HG02970 (cell line): ENCODE measurements at regions not wholly inside any gene's neighbourhood (a gene's known extent, or its start where the extent isn't known, plus 50 kb on each side); places are given as distances from the start of the nearest gene placed in this dataset.

ENCODE experiments used
- ATAC-seq: cut with Tn5 transposase; IDR thresholded peaks from one replicate; pipeline ENCODE4 v1.9.1; 2021; ENCODE audit warnings: mild to moderate bottlenecking, moderate library complexity, moderate number of reproducible peaks; ENCODE audit not compliant: unreplicated experiment, low FRiP score

DNA sequence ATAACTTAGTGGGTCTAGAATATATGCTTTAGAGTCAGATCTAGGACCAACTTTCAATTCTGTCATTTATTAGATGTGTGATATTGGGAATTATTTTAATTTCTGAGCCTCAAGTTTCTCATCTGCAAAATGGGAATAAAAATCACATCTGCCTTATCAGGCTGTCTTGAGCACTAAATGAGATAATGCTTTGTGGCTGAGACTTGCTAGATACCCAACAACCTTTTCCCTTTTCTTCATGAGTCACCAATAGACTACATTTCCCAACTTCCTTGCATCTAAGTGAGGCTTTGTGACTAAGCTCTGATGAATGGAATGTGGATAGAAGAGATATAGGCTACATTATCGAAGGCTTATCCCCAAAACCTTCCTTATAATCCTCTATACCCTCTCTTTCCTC is 220.7 kb upstream of the SESN3 start:
- no peak for ATAC-seq

GRCh38 chr11:95451261-95451660 is 220.3 kb upstream of the SESN3 start:
- ATAC-seq: no peak

DNA sequence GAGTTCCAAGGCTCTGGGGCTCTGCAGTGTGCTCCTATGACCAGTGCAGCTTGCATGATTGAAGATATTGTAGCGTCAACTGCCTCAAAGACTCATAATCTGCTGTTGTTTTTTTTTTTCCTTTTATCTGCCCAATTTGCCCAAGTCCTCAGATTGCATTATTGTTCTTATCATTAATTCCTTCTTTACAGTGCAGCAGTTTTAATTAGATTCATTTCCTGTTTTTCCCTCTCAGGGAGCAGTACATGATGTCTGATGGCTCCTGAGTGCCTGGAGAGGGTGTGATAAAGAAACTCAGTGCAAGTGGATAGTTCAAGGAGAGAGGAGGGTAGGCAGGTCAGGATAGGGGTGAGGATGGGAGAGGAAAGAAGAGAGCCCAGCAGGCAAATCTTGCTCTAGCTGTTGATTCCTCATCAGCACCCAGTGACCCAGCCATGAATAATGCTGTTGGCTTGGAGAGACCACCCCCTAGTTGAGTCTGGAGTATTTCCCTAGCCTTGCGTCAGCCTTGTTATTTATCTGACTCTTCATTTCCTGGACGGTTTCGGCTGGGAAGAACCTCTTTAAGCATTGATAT is 219.6 kb upstream of the SESN3 start:
- ATAC-seq: no peak

- no peak for ATAC-seq
Observed at GRCh38 chr11:95445746-95446333, 214.8 kb upstream of the SESN3 start.

DNA sequence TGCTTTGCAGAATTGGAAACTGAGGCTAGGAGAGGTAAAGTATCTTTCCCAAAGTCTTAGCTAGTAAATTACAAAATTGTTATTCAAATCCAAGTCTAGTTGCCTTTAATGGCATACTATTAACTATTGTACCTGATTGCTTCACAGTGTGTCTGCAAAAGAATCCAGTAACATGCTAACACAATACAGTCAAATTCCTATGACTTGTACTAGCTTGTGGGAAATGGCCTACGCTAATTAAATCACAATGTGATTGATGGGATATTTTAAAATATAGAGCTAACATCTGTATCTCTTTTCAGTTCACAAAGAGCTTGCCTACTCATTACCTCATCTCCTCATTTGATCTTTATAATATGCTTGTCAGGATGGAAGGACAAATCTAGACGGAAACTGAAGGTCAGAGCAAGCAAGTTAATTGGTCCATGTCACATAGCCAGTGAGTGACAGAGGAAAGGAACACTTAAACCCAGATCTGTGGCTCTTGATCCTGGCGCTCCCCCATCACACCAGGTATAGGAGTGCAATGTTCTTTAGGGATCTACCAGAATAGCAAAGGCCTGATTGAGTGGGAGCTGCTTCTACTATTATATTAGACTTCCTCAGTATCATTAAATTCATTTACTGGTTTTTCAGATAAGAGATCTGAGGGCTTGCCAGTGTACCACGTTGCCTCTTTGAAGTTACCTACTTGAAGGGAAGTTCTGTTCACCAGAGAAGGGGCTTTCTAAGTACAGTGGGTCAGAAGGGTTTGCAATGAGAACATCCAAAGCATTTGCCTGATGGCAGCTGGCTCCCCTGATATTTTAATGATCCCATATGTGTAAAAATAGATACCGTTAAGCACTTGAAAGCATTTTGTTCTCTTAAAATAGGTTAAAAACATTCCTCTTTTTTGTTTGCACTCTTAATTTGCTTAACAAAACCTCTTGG is 213.6 kb upstream of the SESN3 start:
- no peak for ATAC-seq

DNA sequence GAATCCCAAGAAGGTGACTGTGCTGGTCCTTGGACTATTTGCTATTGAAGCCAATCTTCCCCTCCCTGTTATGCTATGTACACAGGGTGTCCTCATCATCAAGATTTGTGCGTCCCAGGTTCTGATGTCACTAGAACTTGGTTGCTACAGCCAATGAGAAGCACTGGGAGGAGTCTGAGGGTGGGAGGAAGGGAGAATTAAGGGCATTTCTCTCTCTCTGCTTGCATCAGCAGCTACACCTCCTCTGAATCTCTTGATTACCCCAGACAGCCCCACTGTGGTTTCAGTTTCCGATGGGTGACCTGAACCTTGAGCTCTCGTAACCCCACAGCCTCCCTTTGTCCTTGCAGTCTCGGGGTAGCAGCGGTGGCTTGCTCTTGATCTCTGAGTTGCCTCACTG is 212.4 kb upstream of the SESN3 start:
- ATAC-seq: peak; percentile 78

GRCh38 chr11:95442531-95443050 is 211.6 kb upstream of the SESN3 start:
- ATAC-seq: no peak

DNA sequence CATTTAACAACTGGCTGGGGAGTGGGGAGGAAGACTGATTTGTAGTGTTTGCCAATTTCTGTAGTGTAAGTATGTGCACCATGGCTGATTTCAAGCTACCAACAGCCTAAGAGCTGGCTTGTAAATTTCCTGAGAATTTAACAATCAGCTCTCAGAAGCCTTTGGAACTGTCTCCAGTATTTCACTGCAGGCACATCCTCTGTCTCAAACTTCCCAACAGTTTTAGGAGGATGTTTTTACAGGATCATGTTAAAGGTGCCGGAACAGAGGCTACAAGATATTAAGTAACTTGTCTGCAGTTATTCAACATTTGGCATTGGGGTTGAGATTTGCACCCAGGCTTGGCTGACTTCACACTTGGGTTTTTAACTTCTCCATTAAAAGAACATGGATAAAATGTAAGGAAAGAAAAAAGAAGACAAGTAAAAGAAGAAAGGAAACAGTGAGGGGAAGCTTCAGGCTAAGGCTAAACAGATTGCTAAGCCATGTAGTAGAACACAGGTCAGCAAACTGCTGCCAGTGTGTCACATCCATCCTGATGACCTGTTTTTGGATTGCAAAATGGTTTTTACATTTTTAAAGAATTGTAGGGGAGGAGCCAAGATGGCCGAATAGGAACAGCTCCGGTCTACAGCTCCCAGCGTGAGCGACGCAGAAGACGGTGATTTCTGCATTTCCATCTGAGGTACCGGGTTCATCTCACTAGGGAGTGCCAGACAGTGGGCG is 204.8 kb upstream of the SESN3 start:
- ATAC-seq: no peak

DNA sequence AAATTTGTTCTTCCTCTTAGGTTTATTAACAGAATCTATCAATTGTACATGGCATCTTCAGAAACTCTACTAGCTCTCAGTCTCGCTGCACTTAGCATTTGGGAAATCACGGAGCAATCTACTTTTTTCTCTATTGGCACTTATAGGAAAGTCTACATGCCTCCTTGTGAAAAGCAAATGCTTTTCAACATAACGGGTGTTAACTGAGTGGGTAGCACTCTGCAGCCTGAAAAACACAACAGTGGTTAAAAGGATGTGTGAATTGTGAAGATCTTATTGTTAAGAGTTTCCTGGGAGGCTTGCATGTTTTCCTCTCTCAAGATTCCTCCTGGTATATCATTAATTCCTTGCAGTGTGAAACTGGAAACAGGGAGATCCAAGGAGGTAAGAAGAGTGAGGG is 204.2 kb upstream of the SESN3 start:
- no peak for ATAC-seq

GRCh38 chr11:95434489-95435057 is 203.6 kb upstream of the SESN3 start:
- ATAC-seq: no peak

- no peak for ATAC-seq
Observed at GRCh38 chr11:95434009-95434408, 203.0 kb upstream of the SESN3 start.

DNA sequence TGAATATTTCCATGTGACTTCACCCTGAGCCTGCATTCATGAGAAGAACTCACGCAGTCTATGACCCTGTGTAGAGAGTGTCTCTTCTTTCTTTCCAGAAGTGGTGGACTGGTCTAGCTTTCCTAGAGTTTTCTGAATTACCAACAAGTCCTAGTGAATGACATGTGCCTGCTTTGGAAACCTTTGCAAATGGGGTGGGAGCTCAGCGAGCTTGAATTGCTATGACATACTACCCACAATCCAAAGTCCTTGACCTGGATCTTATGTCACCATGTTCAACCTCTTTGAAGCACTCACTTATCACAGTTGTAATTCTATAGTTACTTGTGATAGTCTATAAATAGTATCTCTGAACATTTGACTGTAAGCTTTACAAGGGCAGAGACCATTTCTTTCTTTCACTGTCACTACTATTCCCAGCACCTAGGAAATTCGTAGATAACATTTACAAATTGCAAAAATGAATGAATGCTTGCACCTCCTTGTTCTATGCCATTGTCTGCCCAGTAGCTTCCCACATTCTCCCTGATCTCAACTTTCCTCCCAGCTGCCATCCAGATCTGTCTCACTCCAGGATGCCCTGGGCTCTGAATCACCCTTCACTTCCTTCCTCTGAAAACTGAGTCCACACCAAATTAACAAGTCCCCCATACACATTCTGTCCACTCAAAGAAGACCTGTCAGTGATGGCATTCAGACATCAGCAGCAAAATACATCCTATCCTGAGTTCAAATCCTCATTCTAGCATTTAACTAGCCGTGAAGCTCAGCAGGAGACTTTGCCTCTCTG is 201.9 kb upstream of the SESN3 start:
- ATAC-seq: no peak

GRCh38 chr11:95429376-95429907 is 198.4 kb upstream of the SESN3 start:
- ATAC-seq: no peak

GRCh38 chr11:95426823-95427462 is 195.9 kb upstream of the SESN3 start:
- no peak for ATAC-seq

DNA sequence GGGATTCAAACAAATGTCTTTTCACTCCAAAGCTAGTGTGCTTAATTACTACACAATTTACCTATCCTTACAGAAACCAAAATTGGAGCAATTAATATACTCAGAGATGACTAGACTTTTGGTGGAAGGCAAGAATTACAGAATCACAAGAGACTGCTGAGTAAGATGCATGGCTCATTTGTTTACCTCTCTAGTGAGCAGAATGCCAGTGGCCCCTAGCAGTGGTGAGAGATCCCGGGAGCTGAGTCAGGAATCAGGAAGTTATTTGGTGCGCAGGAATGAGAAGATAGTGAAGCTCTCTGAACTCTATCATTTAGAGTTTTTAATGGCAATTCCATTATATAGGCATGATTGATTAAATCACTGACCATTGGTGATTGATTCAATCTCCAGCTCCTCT is 188.9 kb upstream of the SESN3 start:
- ATAC-seq: no peak

DNA sequence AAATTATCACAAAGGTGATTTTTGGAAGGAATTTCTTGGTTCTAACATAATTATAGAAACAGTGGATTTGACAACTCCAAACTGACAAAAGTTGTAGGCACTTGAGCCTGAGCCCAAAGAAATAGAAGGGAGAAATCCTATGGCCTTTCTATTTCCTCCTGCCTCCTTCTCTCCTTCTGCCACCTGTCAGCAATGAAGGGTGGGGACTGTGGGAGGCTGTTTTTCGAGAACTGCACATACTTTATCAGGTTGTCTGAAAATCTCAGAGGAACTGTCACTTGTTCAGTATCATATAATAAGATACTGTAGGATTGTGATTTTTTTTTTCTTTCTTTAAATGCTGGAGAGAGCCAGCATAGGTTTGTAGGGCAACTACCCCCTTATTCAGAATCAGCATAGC is 187.9 kb upstream of the SESN3 start:
- no peak for ATAC-seq

GRCh38 chr11:95417832-95418231 is 186.8 kb upstream of the SESN3 start:
- ATAC-seq: no peak

- no peak for ATAC-seq
Observed at GRCh38 chr11:95415837-95416304, 184.9 kb upstream of the SESN3 start.

DNA sequence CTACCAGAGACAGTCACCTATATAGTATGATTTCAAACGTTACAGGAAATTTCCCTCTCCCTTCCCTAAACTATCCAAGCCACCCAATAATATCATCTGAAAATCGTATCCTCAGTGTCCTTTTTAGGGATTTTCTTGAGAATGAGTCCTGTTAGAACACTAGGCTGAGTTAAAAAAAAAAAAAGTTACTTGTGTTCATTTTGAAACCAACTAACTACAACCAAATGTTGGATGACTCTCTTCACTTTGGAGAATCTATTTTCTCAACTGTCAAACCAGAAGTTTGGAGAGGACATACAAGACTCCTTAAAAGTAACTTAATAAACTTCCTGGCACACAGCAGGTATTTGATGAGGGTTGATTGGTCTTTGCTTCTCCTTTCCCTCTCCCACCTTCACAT is 183.2 kb upstream of the SESN3 start:
- ATAC-seq: no peak
